K562 (cell line): ENCODE measurements at regions not wholly inside any gene's neighbourhood (a gene's known extent, or its start where the extent isn't known, plus 50 kb on each side); places are given as distances from the start of the nearest gene placed in this dataset.

ENCODE experiments used
- ATAC-seq: fragments of 200-7000 bp; cut with Tn5 transposase; 3 replicates; pipeline ENCODE4 v1.9.1; 2020; ENCODE audit warnings: moderate library complexity
- BruUV-seq: library from RNA; stranded (reverse); fragments of 400-500 nt; replicated peaks from 2 replicates; lab custom pipeline; 2021; lab: Mats Ljungman, UMichigan
- CTCF ChIA-PET: fragments of 300-600 bp; formaldehyde crosslinking; extraction: SDS; loops from one replicate; lab custom pipeline; 2021; ENCODE audit warnings: low intra/inter-chr PET ratio; lab: Yijun Ruan, JAX
- POLR2A ChIA-PET: fragments of 300-600, 350-650 bp; sonication (Branson Sonifier 250); formaldehyde crosslinking; extraction: SDS; loops from one replicate; lab custom pipeline; 2021; ENCODE audit warnings: antibody characterized with exemption, inconsistent platforms; lab: Yijun Ruan, JAX
- DNase-seq, 4 experiments: peaks; one replicate each; pipeline versions ENCODE4 v3.0.0 to v3.0.0-alpha.2; 2011 to 2018; ENCODE audit warnings: low spot score in 3 of 4, mixed read lengths in 3 of 4; ENCODE audit errors: extremely low read depth in 1 of 4
- FAIRE-seq: peaks from 2 replicates; lab custom pipeline; 2011; peaks lifted over from hg19 to GRCh38; lab: Jason Lieb, UNC
- H2AFZ ChIP-seq: 2 replicates; pipeline ENCODE4 v1.6.0; 2011; ENCODE audit warnings: low read depth, low read length, control low read depth, inconsistent platforms
- H3K27ac ChIP-seq: fragments of 200-600 bp; 3 replicates; pipeline ENCODE4 v1.8.0; 2011; ENCODE audit warnings: low read depth, mild to moderate bottlenecking, control low read depth, inconsistent platforms, low read length, moderate library complexity, mixed read lengths; ENCODE audit errors: extremely low read depth
- H3K27me3 ChIP-seq, 2 experiments: fragments of 300-600 bp in 1 of 2; 2 replicates in 1 of 2; 3 replicates in 1 of 2; pipeline versions ENCODE4 v1.6.0 to v1.8.0; 2011; ENCODE audit warnings: inconsistent platforms in 2 of 2, low read length in 2 of 2, mild to moderate bottlenecking in 1 of 2, mixed read lengths in 1 of 2, moderate library complexity in 1 of 2; ENCODE audit not compliant: control insufficient read depth in 2 of 2, insufficient read depth in 2 of 2
- H3K36me3 ChIP-seq: fragments of 300-600 bp; 3 replicates; pipeline ENCODE4 v1.8.0; 2011; ENCODE audit warnings: mild to moderate bottlenecking, low read length, inconsistent platforms; ENCODE audit not compliant: control insufficient read depth, insufficient read depth
- H3K4me1 ChIP-seq, 2 experiments: fragments of 200-600 bp in 1 of 2; replicated peaks in 1 of 2; 2 replicates in 1 of 2; 3 replicates in 1 of 2; pipeline versions ENCODE4 v1.5.1 to v1.8.0; 2011; ENCODE audit warnings: inconsistent platforms in 2 of 2, low read length in 2 of 2, mild to moderate bottlenecking in 1 of 2, mixed read lengths in 1 of 2, moderate library complexity in 1 of 2; ENCODE audit not compliant: control insufficient read depth in 2 of 2, insufficient read depth in 2 of 2
- H3K4me2 ChIP-seq: 2 replicates; pipeline ENCODE4 v1.6.1; 2011; ENCODE audit warnings: low read length, control low read depth, inconsistent platforms, mixed read lengths; ENCODE audit not compliant: insufficient read depth
- H3K4me3 ChIP-seq: fragments of 200-600 bp; sonication (generic), shearing (Covaris generic); 2 replicates; pipeline ENCODE4 v1.5.1; 2016; ENCODE audit warnings: control low read depth, inconsistent platforms
- H3K79me2 ChIP-seq: fragments of 200-600 bp; 3 replicates; pipeline ENCODE4 v1.8.0; 2011; ENCODE audit warnings: low read length, inconsistent platforms; ENCODE audit not compliant: control insufficient read depth, insufficient read depth
- H3K9ac ChIP-seq, 2 experiments: 2 replicates each; pipeline versions ENCODE4 v1.6.0 to v1.6.1; 2011; ENCODE audit warnings: low read depth in 2 of 2, low read length in 2 of 2, control low read depth in 1 of 2, inconsistent platforms in 1 of 2, mild to moderate bottlenecking in 1 of 2, mixed read lengths in 1 of 2; ENCODE audit not compliant: insufficient read depth in 1 of 2
- H3K9me1 ChIP-seq: one replicate; pipeline ENCODE4 v1.6.0; 2011; ENCODE audit warnings: inconsistent platforms, mild to moderate bottlenecking, low read length, moderate library complexity; ENCODE audit not compliant: control insufficient read depth, insufficient read depth
- H3K9me3 ChIP-seq: replicated peaks from 2 replicates; pipeline ENCODE4 v1.5.1; 2011; ENCODE audit warnings: low read depth, low read length, inconsistent platforms; ENCODE audit not compliant: control insufficient read depth, insufficient read depth
- H4K20me1 ChIP-seq: replicated peaks from 2 replicates; pipeline ENCODE4 v1.6.1; 2011; ENCODE audit warnings: low read length, inconsistent platforms, mixed read lengths; ENCODE audit not compliant: control insufficient read depth, insufficient read depth
- CTBP1 ChIP-seq: fragments of 450-650 bp; IDR thresholded peaks from 2 replicates; pipeline ENCODE4 v1.6.1; 2016; ENCODE audit warnings: borderline replicate concordance
- FOXM1 ChIP-seq, 2 experiments: fragments of 450-650 bp in 1 of 2; sonication (generic) in 1 of 2; formaldehyde crosslinking in 1 of 2; IDR thresholded peaks; 2 replicates each; pipeline versions ENCODE4 v1.6.1 to v1.9.0; 2017 to 2022; ENCODE audit warnings: low read depth in 2 of 2, mild to moderate bottlenecking in 2 of 2, missing genetic modification reagents in 1 of 2, moderate library complexity in 1 of 2
- GMEB1 ChIP-seq: fragments of 250-450 bp; sonication (Bioruptor Pico); IDR thresholded peaks from 2 replicates; pipeline ENCODE4 v1.4.0; 2020; ENCODE audit warnings: mild to moderate bottlenecking
- JUNB ChIP-seq: fragments of 450-650 bp; formaldehyde crosslinking; conservative IDR thresholded peaks from 2 replicates; pipeline ENCODE4 v1.4.0; 2020; ENCODE audit warnings: mild to moderate bottlenecking
- MCM3 ChIP-seq: fragments of 450-650 bp; IDR thresholded peaks from 2 replicates; pipeline ENCODE4 v1.6.1; 2016
- MED1 ChIP-seq: sonication (generic); formaldehyde crosslinking; IDR thresholded peaks from 2 replicates; pipeline ENCODE4 v1.8.1; 2023; ENCODE audit warnings: missing genetic modification reagents, borderline replicate concordance
- MEF2A ChIP-seq: IDR thresholded peaks from 2 replicates; pipeline ENCODE4 v1.6.1; 2011; ENCODE audit warnings: low read depth, mild to moderate bottlenecking, low read length, moderate library complexity; ENCODE audit not compliant: control insufficient read depth
- MXI1 ChIP-seq: IDR thresholded peaks from 2 replicates; pipeline ENCODE4 v1.6.1; 2011; ENCODE audit warnings: low read depth, mild to moderate bottlenecking, improper control_type of control experiment, low read length
- NR1H2 ChIP-seq: sonication (generic); formaldehyde crosslinking; IDR thresholded peaks from 2 replicates; pipeline ENCODE4 v1.4.0; 2020; ENCODE audit warnings: mild to moderate bottlenecking, missing genetic modification reagents
- NR2C1 ChIP-seq, 2 experiments: fragments of 450-650 bp; IDR thresholded peaks; 2 replicates each; pipeline ENCODE4 v1.6.1; 2017; ENCODE audit warnings: mild to moderate bottlenecking in 2 of 2, antibody characterized with exemption in 1 of 2, inconsistent platforms in 1 of 2, missing compliant biosample characterization in 1 of 2, missing genetic modification characterization in 1 of 2
- NR2C2 ChIP-seq, 2 experiments: fragments of 200-800 bp in 1 of 2; sonication (Bioruptor generic) in 1 of 2; sonication (generic) in 1 of 2; formaldehyde crosslinking in 1 of 2; IDR thresholded peaks; 2 replicates each; pipeline versions ENCODE4 v1.6.1 to v1.8.0; 2016 to 2022; ENCODE audit warnings: mild to moderate bottlenecking in 1 of 2, missing compliant biosample characterization in 1 of 2, missing genetic modification characterization in 1 of 2, missing genetic modification reagents in 1 of 2
- PREB ChIP-seq: sonication (generic); formaldehyde crosslinking; IDR thresholded peaks from 2 replicates; pipeline ENCODE4 v1.8.1; 2023; ENCODE audit warnings: mild to moderate bottlenecking, missing genetic modification reagents
- RBM22 ChIP-seq: fragments of 200-400 bp; formaldehyde crosslinking; IDR thresholded peaks from 2 replicates; pipeline ENCODE4 v1.6.1; 2018; ENCODE audit warnings: low read length, low read depth; ENCODE audit not compliant: poor library complexity, severe bottlenecking
- SETDB1 ChIP-seq: IDR thresholded peaks from one replicate; pipeline ENCODE4 v1.6.1; 2012; ENCODE audit warnings: low read length, control low read depth, inconsistent platforms
- SMARCA4 ChIP-seq: fragments of 450-650 bp; IDR thresholded peaks from 2 replicates; pipeline ENCODE4 v1.6.1; 2016
- TCF15 ChIP-seq: fragments of 250-450 bp; sonication (Bioruptor Pico); IDR thresholded peaks from 2 replicates; pipeline ENCODE4 v1.8.0; 2022; ENCODE audit warnings: moderate library complexity, mild to moderate bottlenecking, inconsistent platforms
- USF2 ChIP-seq: sonication (generic); formaldehyde crosslinking; IDR thresholded peaks from 2 replicates; pipeline ENCODE4 v1.5.0; 2020; ENCODE audit warnings: missing genetic modification reagents
- YBX1 ChIP-seq: fragments of 450-650 bp; IDR thresholded peaks from 2 replicates; pipeline ENCODE4 v1.7.1; 2016; ENCODE audit warnings: mild to moderate bottlenecking
- ZNF75A ChIP-seq: fragments of 450-650 bp; formaldehyde crosslinking; IDR thresholded peaks from 2 replicates; pipeline ENCODE4 v1.4.0; 2020; ENCODE audit warnings: mild to moderate bottlenecking
- WGBS: fragments of 100-300 bp; shearing (Covaris generic); methylation state at CpG from one replicate; pipeline ENCODE4 v1.1.6; 2016; ENCODE audit warnings: low coverage, mixed read lengths; ENCODE audit not compliant: insufficient coverage; ENCODE audit errors: missing lambda C conversion rate; 5-methylcytosine and 5-hydroxymethylcytosine counted together
- in situ Hi-C: fragments of 300-500 bp; cut with MboI; formaldehyde crosslinking; loops from 4 replicates; pipeline ENCODE4 v1.15.0; 2018; ENCODE audit warnings: inconsistent platforms, mixed read lengths
- intact Hi-C: fragments of 100-400 bp; cut with micrococcal nuclease; formaldehyde crosslinking; loops from 2 replicates; pipeline ENCODE4 v1.14.2; 2022

GRCh38 chr1:93015590-93015989 lies 54.3 kb upstream of the DIPK1A start (continued):
- TF ChIP-seq YBX1 = no peak
- TF ChIP-seq GMEB1 (CRISPR knock-in tag) = no peak
- TF ChIP-seq SMARCA4 = no peak
- TF ChIP-seq TCF15 = no peak
- no peak for TF ChIP-seq RBM22

- Histone ChIP-seq H3K4me2 (peak overlapping the region; percentile 14; the same call in 1 of the 2 replicates), H3K27ac (no peak overlapping the region), H3K4me1 (no peaks in the 10 kb centered on the region; a peak in 1 of 5 replicates), H2AFZ (no peak overlapping the region), H3K9me3 (no peaks in the 10 kb centered on the region), H4K20me1 (no peaks in the 10 kb centered on the region), H3K36me3 (no peaks in the 10 kb centered on the region), H3K27me3 (no peaks in the 10 kb centered on the region), H3K4me3 (no peak overlapping the region), H3K79me2 (no peaks in the 10 kb centered on the region), H3K9ac (no peak overlapping the region), H3K9me1 (no peaks in the 10 kb centered on the region)
- BruUV-seq = no TSS peak
- ChIA-PET CTCF (no interaction called here), POLR2A (interaction anchor here (1.3 kb wide), 1 partner anchor 9 kb away, joined by 4 read pairs; no protein-coding TSS in a partner anchor)
- DNase-seq (no peak), ATAC-seq (peak; percentile 37; the same call in 1 of the 3 replicates), FAIRE-seq (no peak)
- in situ Hi-C loops = no loop called here
- WGBS = 9% methylated on average over 4 of the region's 4 CpGs
- intact Hi-C loops = no loop called here
- peak; percentile 14; the same call in 1 of the 2 replicates for TF ChIP-seq CTBP1
- TF ChIP-seq MEF2A = no peak
- no peak for TF ChIP-seq SETDB1
- no peak for TF ChIP-seq NR1H2
- TF ChIP-seq ZNF75A (CRISPR knock-in tag) = no peak
- TF ChIP-seq USF2 (CRISPR knock-in tag) = no peak
- TF ChIP-seq MCM3 = no peak
- no peak for TF ChIP-seq FOXM1 (IDR thresholded peaks at IDR 0.05; ENCODE audit: low read depth)
- no peak for TF ChIP-seq FOXM1 (CRISPR knock-in tag; IDR thresholded peaks at IDR 0.05; ENCODE audit: low read depth)
- TF ChIP-seq NR2C2 (CRISPR knock-in tag; IDR thresholded peaks at IDR 0.05) = no peak
- TF ChIP-seq NR2C2 (tag; IDR thresholded peaks at IDR 0.05) = peak; percentile 73
- no peak for TF ChIP-seq MED1
- TF ChIP-seq NR2C1 (IDR thresholded peaks at IDR 0.05) = no peak
- 0 out of 2 replicates have a peak, but pooled peaks have one; percentile 11 for TF ChIP-seq NR2C1 (tag; IDR thresholded peaks at IDR 0.05)
- no peak for TF ChIP-seq MXI1
- TF ChIP-seq PREB (CRISPR knock-in tag) = no peak
- TF ChIP-seq JUNB (CRISPR knock-in tag) = no peak
Observed at GRCh38 chr1:93016171-93016570, 54.9 kb upstream of the DIPK1A start.
